GM19438 (cell line): ENCODE measurements at regions not wholly inside any gene's neighbourhood (a gene's known extent, or its start where the extent isn't known, plus 50 kb on each side); places are given as distances from the start of the nearest gene placed in this dataset.

Source experiments
- ATAC-seq: cut with Tn5 transposase; IDR thresholded peaks from one replicate; pipeline ENCODE4 v1.9.1; 2021; ENCODE audit warnings: low read depth; ENCODE audit not compliant: unreplicated experiment

DNA sequence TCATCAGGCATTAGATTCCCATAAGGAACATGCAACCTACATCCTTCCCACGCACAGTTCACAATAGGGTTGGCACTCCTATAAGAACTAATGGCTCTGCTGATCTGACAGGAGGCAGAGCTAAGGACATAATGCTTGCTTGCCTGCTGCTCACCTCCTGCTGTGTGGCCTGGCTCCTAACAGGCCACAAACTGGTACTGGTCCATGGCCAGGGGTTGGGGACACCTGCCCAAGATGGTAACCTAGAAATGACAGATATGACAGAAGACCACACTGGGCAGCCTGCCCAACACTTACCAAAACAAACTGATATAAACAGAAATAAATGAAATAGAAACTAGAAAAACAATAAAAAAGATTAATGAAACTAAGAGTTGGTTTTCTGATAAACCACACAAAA lies 325.6 kb downstream of the SEC23A start:
- ATAC-seq: no peak

DNA sequence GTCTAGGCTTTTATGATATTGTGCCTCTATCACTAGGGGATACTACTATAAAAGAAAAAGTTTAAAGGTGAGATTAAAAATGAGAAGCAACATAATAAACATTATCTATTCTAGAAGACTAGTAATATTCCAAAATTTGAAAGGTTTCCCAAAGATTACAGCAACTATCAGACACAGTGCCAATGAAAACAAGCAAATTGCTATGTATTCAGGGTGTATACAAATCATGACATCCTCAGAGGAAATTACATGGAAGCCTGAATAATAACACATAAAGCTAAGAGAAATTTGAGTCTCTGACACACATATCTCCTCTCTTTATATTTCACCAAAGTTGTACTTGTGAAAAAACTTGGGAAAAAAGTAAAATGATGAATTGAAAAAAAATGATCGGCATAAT lies 327.0 kb downstream of the SEC23A start:
- ATAC-seq: no peak

DNA sequence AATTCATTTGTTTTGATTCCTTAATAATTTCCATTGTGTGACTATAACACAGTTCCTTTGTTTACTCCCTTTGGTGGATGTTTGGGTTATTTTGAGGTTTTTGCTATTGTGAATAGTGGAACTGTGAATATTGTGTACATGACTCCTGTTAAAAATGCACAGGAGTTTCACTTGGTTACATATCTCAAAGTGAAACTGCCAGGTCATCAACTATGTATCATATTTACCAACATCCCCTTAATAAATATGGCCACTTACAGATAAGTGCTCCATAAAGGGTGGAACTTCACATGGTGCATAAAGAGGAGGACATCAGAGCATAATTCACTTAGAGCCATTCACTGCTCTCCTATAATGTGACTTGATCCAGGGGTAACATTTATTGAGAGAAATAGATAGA lies 328.9 kb downstream of the SEC23A start:
- ATAC-seq: no peak

DNA sequence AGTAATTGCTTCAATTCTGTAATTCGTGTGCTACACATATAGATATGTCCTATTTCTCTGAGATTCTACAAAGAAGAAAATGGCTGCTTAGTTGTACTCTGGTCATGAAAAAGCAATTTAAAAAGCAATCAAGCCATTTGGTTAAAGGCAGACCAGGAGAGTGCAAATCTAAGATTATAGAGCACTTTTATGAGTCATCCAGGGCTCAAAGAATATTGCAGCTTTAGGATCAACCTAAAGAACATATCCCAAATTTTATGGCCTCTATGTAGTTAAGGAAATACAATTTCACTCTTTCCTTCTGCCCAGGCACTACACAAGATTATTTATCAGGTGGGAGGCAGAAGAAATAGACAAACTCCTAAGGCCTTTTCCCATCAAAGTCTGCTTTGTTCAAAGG lies 332.8 kb downstream of the SEC23A start:
- ATAC-seq: no peak

DNA sequence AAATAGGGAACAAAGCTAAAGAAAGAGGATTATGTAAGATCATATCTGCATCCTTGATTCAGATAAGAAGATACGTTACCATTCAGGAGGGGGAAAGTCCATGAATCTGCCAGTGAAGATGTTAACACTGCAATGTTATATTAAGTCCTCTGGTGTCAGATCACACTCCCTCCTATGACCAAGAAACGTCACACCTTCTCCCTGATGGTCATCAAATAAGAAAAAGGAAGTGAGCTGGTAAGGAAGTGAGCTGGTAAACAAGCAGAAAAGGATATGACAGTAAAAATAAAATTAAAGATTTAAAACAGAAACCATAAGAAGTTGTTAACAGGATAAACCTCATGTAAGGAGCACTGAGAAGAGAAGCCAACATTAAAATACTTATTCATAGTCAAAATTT lies 340.2 kb downstream of the SEC23A start:
- no peak for ATAC-seq

DNA sequence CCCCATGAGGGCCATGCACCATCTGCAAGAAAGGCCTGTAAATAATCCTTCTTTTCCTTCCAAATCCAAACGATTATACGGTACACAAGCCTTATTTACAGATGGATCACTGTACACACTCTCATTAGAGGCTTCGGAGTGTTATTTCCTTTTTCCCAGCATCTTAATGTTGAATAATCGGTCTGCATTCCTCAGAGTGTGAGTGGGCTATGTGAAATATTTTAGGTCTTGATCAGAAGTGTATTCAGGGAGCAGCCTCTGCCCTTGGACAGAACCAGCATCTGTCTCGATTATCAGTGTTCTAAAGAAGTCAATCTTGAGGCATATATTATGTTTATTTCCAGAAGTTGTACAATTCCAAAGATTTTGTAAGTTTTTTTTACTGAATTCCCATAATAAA lies 340.6 kb downstream of the SEC23A start:
- no peak for ATAC-seq

DNA sequence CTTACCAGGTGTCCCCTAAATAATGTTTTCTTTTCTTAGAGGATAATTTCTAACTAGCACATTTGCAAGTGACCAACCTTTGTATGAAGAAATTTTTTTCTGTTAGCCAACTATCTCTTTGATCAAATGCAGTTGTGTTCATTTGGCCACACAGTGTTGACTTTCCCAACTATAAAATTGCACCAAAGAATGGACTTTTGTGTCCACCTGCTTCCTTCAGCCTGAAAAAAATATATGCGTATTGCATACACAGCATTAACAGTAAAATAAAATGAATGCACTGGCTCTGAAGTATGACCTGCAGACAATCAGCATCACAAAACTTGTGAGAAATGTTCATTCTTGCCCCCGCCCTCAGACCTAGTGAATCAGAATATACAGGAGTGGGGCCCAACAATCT lies 342.0 kb downstream of the SEC23A start:
- no peak for ATAC-seq

DNA sequence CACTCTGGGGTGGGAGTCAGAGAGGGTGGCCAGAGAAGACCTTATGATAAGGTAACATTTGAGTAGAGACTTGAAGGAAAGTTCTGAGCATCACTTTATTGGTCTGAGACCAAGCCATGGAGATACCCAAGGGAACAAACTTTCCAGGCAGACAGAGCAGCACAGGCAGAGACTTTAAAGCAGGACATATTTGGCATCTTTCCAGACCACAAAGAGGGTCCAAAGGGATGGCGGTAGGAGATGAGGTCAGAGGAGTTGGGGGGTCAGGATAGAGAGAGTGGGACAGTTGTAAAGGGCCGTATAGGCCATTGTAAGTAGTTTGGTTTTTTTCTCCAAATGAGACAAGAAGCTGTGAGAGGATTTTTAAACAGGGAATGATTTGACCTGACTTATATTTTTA lies 344.4 kb downstream of the SEC23A start:
- no peak for ATAC-seq

DNA sequence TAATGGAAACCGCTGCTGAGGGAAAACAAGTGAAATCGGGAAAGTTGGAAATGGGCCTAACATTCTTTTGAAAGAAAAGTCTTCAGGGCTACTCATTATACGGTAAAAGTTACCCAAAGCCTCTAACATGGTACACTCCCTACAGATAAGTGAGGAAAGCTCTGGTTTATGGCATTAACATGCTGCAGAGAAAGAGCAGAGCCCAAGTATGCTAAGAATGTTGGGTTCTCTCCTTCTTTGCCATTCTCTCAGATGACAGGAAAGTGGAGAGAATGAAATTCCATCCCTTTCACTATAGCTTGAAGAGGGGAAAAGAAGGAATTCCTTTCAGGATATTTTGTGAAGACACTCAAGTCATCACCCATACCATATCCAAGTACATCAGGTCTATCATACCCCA lies 348.0 kb downstream of the SEC23A start:
- no peak for ATAC-seq

DNA sequence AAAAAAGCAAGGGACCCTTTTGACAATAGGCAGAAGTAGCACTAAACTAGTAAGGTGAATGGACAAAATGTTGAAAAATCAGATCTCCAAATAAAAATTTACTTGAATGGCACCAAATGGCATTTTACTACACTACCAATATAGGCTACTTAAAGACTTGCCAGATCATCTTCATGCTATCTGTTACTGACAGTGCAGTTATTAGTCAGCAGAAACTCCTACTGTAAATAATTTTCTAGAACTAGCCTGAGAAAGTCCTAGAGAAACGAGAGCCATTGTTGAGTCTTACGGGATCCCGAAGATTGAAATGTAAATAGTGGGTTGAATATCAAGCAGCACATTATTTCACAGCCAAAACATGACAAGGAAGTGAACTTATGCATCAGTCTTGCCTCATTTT lies 350.3 kb downstream of the SEC23A start:
- ATAC-seq: no peak

DNA sequence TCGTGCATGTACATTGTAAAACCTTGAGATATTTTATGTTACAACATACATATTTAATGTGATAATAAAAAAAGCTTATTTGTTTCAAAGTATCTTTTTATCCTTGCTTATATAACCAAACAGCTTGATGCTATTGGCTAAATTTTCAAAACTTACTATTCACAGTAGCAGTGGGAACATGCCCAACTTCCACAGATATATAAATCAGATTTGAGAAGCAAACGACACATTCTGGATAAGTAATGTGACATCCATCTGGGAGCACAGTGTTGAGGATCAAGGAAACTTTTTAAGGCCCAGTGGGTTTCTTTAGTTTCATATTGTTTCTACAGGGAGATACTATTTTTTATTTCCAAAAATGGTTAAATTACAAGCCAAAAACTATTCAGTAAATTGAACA lies 350.7 kb downstream of the SEC23A start:
- no peak for ATAC-seq

DNA sequence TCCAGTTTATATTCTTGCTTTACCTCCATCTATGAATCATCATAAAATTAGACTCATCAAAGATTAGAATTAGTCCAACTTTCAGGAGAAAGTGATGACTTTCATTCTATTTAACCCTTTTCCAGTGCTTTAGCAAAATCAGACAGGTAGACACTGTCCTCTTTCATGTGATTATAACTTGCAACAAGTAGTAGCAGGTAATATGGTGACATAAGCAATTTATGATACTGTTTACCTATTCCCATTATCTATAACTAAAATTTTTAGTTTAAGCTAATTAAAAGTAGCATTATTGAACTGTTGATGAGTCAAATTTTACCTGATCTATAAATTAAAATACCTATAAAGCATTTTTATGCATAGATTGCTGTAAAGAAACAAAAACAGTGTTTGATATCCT lies 351.6 kb downstream of the SEC23A start:
- ATAC-seq: no peak

DNA sequence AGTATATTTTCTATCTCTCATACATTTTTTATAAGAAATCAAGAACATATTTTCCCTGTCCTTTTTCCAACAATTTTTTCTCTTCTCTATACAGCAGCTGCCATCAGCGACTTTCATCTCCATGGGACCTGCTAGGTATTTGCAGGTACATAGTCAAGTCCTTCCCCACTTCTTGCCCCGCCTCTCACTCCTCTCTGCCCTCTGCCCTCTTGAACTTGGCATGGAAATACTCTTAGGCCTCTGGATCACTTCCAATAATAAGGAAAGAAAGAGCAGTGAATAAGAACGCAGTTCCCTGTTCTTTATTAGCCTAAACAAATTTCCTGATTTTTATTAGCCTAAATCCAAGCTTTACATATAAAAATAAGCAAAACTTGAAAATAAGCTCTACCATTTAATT lies 353.1 kb downstream of the SEC23A start:
- ATAC-seq: no peak

DNA sequence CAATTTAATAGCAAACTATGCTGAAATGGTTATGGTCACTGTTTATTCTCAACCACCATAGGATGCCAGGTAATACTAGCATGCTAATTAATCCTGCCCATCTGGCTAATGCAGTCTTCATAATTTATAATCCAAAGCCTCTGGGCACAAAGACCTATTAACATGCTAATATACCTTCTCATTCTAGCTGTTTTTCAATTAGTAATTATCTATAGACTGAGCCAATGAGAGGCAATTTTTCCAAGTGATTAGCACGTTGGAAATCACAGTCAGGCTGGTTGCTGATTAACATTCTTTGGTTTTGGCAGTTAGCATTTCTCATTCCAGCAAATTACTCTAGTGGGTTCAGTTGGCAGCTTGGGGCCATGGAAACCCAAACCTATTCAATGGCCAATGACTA lies 357.2 kb downstream of the SEC23A start:
- ATAC-seq: no peak

DNA sequence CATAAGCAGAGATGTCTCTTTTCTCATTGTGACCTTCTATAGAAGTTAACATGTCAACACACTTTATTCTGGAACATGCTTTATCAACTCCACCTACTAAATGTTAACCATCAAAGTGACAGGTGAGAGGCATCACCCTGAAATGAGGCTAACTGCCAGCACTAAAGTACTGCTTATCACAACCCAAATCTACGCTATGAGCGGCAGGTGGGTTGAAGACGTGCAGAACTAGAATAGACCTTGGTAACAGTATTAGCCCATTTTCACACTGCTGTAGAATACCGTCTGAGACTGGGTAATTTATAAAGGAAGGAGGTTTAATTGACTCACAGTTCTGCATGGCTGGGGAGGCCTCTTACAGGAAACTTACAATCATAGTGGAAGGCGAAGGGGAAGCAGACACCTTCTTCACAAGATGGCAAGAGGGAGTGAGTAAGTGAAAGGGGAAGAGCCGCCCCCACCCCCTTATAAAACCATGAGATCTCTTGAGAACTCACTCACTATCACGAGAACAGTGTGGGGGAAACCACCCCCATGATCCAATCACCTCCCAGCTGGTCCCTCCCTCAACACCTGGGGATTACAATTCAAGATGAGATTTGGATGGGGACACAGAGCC lies 359.0 kb downstream of the SEC23A start:
- no peak for ATAC-seq

DNA sequence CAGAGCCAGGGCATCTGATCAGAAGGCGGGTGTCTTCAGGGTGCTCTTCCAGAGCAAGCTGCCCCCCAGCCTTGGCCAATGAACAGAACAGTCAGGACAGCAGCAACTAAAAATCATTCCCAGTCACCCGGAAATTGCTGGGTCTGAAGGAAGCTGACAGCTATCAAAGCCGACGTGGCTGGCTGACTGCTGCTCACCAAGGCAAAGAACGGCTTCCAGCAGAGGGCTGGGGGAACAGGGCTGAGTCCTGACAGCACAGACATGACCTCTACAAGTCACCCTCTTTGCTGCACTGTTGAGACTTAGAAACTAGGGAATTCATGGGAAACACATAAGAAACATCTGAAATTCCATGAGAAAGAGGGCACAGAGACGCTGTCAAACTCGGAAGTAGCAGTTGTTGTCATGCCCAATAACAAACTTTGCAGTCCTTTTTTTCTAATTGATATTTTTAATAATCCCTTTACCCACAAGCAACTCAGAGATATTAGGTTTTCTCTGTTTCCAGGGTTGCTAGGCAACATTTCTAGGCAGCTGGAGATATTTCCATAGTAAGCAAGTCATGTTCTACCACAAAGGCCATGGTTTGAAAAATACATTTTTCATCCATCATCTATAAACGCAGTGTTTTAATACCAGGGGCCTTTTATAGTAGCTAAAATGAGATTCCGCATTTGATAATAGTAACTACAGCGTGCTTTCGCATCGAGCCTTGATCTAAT lies 365.2 kb downstream of the SEC23A start:
- ATAC-seq: no peak

DNA sequence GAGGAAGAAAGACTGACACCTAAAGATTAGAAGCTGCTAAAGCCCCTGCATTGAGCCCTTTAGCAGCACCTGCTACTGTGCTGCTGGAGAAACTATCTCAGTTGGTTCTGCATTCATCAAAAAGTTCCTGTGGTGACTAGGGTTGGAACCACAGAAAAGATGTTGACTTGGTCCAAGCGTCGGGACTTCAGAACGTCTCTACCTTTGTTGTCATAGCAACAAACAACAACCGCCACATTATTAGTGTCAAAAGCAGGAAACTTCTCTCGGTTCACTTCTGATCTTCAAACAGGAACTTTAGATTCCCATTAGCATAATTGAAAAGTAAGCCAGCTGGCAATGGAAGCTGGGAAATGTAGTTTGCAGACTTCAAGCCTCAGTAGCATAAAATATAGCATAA lies 368.0 kb downstream of the SEC23A start:
- ATAC-seq: no peak

DNA sequence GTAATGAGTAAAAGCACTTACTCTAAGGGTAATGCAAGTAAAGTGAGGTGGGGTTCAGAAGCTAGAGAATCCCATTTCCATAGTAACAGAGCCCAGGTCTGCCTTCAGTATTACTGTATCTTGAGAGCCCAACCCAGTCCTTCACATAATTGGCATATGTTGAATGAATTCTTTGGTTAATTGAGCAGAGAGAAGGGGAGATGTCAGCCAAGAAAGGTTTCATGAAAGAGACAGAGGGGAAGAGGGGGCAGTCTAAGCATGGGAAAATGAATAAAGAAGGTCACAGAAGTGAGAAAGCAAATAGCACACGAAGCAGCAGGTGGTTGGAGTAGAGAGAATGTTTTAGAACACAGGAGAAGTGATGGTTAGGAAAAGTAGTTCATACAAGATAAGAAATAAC lies 371.1 kb downstream of the SEC23A start:
- ATAC-seq: no peak

DNA sequence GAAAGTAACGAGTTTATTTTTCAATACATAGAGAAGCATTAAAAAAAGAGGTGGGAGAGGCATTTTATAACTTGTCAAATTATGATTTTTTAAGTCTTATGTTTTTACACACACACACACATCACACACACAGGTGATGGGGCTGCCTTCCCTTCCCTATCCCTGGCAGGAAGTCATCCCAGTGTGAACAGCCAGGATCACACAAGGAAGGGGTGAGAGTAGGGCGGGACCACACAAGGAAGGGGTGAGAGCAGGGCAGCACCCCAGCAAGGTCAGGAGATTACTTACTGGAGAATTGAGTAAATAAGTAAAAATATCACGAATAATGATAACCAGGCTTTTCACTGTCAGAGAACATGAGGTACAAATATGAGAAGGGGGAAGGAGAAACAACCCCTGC lies 372.6 kb downstream of the SEC23A start:
- ATAC-seq: no peak

DNA sequence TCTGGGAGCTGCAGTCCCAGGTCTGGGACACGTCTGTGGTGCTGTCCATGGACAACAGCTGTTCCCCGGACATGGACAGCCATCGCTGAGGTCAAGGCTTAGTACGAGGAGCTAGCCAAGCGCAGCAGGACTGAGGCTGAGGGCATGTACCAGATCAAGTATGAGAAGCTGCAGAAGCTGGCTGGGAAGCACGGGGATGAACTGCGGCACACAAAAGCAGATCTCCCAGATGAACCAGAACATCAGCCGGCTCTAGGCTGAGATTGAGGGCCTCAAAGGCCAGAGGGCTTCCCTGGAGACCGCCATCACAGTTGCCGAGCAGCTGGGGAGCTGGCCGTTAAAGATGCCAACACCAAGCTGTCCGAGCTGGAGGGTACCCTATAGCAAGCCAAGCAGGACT lies 375.3 kb downstream of the SEC23A start:
- no peak for ATAC-seq

DNA sequence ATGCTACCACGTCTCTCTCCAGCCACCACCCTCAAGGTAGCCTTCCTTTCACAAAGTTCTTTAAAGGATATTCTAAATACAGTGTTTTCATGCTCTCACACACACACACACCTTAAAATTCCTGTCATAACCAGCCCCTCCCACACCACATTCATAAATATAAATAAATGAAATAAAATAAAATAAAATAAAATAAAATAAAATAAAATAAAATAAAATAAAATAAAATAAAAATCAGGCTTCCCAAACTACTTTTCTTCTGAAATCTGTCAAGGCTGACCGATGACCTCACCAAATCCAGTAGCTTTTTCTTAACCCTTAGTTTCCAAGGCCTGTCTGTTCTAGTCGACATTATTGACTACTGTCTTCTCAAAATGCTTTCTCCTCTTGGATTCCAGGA lies 378.4 kb downstream of the SEC23A start:
- no peak for ATAC-seq

DNA sequence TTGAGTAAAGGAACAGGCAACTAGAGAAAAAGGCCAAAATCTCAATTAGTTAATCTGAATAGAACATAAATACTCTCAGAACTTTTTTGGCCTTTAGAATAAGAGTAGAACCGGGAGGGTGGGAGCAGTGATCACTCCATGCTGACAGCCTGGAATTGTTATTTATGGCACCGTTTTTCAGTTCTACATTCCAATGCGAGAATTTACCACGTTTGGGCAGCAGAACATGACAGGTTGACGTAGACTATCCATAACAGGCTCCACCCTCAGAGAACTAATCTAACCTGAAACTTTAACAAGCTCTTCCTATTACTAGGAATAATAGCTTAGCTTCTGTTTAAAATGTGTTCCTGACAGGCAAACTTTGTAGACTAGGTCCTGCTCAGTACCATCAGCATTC lies 379.1 kb downstream of the SEC23A start:
- no peak for ATAC-seq

DNA sequence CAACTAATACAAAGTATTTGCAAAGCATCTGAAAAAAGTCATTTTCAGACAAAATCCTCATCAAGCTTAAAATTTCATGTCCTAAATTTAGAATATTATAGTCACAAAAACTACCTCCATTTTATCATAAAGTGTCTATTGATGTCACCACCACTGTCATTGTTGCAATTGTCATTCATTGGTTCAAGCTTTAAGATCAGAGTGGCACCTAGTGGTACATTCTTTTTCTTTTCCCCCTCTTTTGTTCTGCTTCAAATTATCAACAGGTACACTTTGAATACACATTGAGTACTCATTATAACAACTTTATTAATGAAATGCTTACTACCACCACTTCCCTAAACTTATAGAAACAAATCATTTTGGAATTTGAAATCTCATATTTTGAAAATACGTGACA lies 379.8 kb downstream of the SEC23A start:
- no peak for ATAC-seq
